ENCODE measurements at regions not wholly inside any gene's neighbourhood (a gene's known extent, or its start where the extent isn't known, plus 50 kb on each side); places are given as distances from the start of the nearest gene placed in this dataset.
"Not testable (repeated sequence)": the region's sequence is repeated elsewhere in the genome, so short reads cannot be mapped to it uniquely, and the experiment has no call there.

DNA sequence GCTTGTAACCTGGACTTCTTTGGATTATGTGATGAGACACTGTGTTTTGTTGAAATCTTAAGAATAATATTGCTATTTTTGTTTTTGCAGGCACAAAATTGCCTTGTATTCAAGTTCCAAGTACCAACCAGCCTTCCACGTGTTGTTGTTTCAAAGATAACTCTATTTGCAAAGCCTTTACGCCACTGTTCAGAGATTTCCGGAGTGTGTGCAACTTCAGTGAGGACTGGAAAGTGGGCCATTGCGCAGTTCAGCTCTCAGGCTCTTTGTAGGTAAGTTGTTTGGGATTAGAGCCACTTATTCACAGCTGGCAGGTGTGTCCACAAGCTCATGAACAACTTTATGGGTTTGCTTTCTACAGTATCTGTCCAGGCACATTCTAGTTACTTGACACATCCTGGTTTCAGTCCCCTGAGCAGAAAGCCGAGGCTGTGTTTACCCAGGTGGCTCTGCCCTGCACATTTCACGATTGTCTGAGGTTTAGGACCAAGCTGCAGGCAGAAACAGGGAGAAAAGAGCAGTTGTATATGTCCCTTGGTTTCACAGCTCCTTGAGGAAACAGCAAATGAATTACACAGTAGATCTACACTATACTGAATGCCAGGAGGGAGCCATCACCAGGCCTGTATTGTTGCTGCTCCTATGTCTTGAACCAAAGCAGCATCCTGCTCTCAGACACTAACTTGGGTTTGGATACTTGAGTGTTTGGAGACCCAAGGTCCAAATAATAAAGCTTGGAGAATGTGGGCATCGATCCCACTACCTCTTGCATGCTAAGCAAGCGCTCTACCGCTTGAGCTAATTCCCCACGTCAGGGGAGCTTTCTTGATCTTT, 136.1 kb upstream of the ZNF322 start:
- DNase-seq (ENCODE audit: low read depth in 2 of 3, low spot score in 2 of 3): not testable (repeated sequence)

DNA sequence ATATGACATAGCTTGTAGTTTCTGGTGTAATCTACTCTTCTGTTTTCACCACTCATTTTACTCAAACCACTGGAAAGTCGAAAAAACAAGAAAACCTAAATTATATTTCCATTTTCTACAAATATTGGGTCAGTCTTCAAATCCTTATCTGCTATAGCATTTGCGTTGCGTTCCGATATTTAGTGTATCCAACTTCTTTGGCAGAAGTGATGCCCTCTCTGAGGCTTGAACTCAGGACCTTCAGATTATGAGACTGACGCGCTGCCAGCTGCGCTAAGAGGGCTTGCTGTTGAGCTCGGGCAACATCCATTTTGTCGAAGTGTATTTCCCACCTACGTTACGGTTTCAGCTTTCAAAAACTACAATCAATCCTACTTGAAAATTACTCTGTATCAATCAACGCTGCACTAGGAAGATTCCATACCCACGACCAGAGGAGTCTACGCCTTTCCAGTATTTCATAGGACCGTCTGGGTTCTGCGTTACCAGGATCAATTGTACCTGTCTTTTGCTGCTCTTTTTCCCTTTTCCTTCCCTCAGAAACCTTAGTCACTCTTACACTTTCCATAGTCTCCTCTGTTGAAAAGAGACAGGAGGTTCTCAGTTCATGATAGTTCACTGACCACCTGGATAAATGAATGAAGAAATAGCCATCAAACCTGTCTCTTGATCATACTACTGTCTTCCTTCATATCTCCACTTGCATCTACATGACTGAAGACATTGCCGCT, 140.5 kb upstream of the ZNF322 start:
- DNase-seq (ENCODE audit: low read depth in 2 of 3, low spot score in 2 of 3): not testable (repeated sequence)

DNA sequence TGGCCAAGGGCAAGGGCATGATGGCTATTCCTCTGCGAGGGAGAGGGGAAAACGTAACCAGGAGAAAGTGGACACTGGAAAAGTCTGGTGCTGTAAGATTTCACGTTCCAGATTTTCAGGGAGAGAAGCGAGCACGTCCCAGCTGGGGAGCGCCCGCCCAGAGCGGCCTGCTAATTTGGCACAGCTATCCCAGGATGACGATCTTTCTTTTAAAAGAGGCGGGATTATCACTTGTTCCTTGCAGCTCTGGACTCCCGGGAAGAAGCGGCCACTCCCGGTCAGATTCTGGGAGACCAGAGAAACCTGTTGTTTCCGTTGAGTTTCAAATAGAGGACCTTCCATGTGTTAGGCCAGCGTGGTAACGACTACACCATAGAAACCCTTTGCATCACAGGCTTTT, 144.2 kb upstream of the ZNF322 start:
- DNase-seq (ENCODE audit: low read depth in 2 of 3, low spot score in 2 of 3): not testable (repeated sequence)

DNA sequence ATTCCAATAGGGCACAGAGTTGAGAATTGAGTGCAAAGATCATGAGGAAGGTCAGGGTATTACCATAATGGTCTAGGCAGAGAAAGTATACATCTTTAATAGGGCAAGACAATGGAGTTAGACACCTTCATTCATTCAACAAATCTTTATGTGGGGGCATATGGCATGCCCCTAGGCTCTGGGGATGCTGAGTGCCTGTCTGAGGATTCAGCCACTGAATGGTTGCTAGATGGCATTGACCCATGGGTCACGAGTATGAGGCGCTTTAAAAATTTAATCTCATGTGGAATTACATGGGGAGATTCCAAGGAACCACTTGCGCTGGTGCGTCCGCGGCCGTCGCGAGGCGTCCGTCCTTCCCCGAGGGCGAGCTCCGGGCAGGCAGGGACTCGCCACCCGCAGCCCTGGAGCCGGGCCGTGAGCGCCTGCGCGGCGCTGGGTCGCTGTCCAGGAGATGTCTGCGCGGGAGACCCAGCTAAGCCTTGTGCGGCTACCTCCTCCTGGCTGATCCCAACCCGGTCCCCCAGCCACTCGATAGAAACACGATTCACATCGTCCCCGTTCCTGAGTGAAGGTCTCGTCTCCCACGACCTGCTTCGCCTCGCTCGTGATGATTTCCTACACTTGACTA, 152.1 kb upstream of the ZNF322 start:
- not testable (repeated sequence) for DNase-seq (ENCODE audit: low read depth in 2 of 3, low spot score in 2 of 3)

DNA sequence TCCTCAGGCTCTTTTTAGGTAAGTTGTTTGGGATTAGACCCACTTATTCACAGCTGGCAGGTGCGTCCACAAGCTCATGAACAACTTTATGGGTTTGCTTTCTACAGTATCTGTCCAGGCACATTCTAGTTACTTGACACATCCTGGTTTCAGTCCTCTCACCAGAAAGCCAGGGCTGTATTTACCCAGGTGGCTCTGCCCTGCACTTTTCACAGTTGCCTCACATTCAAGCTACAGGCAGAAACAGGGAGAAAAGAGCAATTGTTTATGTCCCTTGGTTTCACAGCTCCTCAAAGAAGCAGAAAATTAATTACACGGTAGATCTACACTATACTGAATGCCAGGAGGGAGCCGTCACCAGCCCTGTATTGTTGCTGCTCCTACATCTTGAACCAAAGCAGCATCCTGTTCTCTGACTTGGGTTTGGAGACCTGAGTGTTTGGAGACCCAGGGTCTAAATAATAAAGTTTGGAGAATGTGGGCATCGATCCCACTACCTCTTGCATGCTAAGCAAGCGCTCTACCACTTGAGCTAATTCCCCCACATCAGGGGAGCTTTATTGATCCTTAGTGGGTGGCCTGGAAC, 159.2 kb upstream of the ZNF322 start:
- DNase-seq (ENCODE audit: low read depth in 2 of 3, low spot score in 2 of 3): not testable (repeated sequence)

DNA sequence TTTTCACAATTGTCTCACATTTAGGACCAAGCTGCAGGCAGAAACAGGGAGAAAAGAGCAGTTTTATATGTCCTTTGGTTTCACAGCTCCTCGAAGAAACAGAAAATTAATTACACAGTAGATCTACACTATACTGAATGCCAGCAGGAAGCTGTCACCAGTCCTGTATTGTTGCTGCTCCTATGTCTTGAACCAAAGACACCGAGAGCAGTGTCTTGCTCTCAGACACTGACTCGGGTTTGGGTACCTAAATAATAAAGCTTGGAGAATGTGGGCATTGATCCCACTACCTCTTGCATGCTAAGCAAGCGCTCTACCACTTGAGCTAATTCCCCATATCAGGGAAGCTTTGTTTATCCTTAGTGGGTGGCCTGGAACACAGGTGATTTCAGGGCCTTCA, 168.4 kb upstream of the ZNF322 start:
- DNase-seq (ENCODE audit: low read depth in 2 of 3, low spot score in 2 of 3): not testable (repeated sequence)

DNA sequence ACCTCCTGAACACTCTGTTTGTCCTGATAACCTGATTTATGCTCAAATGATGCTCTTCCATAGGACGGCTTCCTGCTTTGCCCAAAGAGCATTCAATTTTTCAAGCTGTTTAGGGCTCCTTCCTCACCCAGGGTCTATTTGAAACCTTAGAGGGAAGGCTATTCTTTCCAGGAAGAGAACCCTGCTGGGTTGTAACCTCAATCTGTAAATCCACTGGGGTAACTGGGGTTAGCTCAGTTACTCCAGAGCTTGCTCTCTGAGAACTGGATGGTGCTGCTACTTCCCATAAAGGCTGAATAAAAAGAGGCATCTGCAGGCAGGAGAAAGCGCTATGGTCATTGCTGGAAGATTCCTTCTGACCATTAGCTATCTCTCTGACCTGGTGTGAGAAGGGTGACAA, 169.9 kb upstream of the ZNF322 start:
- not testable (repeated sequence) for DNase-seq (ENCODE audit: low read depth in 2 of 3, low spot score in 2 of 3)

DNA sequence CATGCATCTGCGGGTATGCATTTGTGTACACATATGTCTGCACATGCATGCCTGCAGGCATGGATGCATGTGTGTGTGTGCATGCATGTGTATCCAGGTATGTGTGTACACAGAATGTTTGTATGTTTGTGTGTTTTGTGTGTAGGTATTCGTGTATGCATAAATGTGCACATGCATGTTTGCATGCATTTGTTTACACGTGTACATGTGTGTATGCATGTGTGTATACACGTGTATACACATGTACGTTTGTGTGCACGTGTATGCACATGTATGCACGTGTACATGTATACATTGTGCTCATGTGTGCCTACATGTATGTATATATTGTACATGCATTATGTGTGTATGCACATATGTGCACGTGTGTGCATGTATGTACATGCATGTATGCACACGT, 171.4 kb upstream of the ZNF322 start:
- not testable (repeated sequence) for DNase-seq (ENCODE audit: low read depth in 2 of 3, low spot score in 2 of 3)

DNA sequence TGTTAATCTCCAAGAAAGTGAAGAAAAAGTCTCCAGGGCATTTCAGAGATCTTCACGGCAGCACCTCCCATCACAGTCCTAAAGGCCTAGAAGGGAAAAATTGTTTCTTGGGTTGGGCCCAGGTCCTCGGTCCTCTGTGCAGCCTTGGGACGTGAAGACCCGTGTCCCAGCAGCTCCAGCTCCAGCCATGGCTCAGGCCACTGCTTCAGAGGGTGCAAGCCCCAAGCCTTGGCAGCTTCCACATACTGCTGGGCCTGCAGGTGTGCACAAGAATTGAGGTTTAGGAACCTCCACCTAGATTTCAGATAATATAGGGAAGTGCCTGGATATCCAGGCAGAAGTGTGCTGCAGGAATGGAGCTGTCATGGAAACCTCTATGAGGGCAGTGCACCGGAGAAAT, 176.2 kb upstream of the ZNF322 start:
- DNase-seq (ENCODE audit: low read depth in 2 of 3, low spot score in 2 of 3): not testable (repeated sequence)

DNA sequence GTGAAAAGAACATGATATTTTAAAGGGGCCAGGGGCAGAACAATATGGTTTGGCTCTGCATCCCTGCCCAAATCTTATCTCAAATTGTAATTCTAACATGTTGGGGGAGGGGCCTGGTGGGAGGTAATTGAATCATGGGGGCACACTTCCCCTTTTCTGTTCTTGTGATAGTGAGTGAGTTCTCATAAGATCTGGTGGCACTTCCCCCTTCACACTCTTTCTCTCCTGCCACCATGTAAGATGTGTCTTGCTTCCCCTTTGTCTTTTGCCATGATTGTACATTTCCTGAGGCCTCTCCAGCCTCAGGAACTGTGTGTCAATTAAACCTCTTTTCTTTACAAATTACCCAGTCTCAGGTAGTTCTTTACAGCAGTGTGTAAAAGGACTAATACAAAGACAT, 177.1 kb upstream of the ZNF322 start:
- not testable (repeated sequence) for DNase-seq (ENCODE audit: low read depth in 2 of 3, low spot score in 2 of 3)

DNA sequence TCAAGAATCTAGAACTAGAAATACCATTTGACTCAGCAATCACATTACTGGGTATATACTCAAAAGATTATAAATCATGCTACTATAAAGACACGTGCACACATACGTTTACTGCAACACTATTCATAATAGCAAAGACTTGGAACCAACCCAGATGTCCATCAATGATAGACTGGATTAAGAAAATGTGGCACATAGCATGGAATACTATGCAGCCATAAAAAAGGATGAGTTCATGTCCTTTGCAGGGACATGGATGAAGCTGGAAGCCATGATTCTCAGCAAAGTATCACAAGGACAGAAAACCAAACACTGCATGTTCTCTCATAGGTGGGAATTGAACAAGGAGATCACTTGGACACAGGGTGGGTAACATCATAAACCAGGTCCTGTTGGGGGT, 185.3 kb upstream of the ZNF322 start:
- DNase-seq (ENCODE audit: low read depth in 2 of 3, low spot score in 2 of 3): not testable (repeated sequence)

DNA sequence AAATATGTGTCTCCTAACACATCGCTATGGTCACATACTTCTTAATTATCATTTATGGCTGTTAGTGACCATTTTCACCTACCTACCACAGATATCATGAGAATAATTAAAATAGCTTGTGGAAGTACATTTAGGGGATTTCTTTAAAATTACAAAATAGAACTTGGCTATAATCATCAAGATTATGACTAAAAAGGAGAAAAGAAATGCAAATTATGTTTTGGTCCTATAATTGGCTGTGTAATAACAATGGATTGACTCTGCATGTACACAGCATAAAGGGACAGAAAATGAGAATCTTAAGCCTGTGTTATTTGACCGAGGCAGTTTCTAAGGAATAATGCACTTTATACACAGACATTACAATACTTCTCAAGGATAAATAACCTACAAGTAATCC, 197.7 kb upstream of the ZNF322 start:
- DNase-seq (ENCODE audit: low read depth in 2 of 3, low spot score in 2 of 3): not testable (repeated sequence)

DNA sequence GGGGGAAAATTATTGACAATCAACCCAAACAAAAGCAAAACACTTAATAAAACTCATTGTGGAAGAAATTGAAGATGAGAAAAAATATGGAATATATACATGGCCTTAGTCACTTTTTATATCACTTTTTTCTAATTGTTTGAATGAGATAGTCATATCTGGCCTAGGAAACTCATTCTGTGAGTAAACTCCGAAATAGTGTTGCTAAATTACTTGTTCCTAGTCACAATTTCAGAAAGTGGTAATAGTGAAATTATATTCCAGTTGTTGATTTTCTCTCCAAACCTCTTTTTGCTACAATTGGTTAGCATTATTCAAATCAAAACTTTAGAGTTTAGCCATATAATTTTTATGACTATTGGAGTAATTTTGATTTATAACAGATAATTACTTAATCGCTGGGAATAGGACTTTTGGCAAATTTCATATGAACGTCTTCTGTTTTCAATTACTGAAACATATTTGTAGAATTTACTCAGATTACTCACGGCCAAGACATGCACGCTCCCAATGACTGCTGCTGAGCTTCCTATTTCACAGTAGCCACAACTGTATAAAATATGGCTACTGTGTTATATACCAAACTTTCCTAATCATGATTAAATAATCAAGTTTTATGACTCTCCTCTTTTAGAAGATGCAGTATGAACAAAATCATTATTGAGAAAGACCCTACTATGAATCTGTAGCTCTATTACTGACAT, 199.7 kb upstream of the ZNF322 start:
- not testable (repeated sequence) for DNase-seq (ENCODE audit: low read depth in 2 of 3, low spot score in 2 of 3)

DNA sequence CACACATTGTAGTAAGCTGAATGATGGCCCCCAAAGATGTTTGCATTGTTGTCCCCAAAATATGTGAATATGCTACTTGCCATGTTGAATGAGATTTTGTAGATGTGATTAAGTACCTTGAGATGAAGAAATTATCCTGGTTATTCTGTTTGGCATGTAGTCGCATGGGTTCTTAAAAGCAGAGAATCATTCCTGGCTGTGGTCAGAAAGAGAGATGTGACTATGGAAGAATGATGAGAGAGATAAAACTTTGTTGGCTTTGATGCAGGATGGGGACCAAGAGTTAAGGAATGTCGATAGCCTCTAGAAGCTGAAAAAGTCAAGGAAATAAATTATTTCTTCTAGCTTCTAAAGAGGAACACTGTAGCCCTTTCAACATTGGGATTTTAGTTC, 200.2 kb upstream of the ZNF322 start:
- DNase-seq (ENCODE audit: low read depth in 2 of 3, low spot score in 2 of 3): not testable (repeated sequence)

DNA sequence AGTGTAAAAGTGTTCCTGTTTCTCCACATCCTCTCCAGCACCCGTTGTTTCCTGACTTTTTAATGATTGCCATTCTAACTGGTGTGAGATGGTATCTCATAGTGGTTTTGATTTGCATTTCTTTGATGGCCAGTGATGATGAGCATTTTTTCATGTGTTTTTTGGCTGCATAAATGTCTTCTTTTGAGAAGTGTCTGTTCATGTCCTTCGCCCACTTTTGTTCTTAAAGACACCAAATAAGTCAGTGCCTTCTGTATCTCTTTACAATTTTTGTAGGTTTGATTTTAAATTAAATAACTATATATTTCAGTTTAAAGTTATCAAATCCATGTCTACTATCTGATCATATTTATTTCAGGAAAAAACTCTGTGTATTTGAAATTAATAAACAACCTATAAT, 202.4 kb upstream of the ZNF322 start:
- DNase-seq (ENCODE audit: low read depth in 2 of 3, low spot score in 2 of 3): not testable (repeated sequence)

DNA sequence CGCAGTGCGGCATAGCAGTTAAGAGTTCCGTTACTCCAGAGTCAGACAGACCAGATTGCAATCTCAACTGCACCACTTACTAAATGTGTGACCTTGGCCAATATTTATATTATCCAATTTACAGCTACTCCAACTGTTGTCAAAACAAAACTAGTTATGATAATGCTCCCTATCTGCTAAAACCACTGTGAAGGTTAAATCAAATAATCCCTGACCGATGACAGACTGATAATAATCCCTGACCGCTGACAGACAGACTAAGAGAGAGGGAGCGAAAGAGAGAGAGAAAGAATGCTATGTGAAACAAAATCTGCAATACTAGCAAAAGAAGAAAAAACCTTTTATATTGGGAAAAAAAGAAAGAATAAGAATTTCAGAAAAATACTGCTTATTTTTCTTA, 204.1 kb upstream of the ZNF322 start:
- DNase-seq (ENCODE audit: low read depth in 2 of 3, low spot score in 2 of 3): not testable (repeated sequence)

DNA sequence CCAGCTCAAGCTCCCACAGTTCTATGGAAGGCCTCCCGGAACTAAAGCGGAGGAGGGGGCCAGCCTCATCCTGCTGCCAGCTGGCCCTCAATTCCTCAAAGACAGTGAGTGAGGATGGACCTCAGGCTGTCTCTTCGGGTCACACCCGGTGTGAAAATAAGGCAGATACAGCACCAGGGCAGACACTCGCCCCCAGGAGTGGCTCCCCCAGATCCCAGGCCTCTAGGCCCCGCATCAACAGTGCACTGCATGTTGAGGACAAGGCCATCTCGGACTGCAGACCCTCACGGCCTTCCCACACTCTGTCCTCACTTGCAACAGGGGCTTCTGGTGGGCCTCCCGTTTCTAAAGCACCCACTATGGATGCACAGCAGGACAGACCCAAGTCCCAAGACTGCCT, 239.2 kb upstream of the ZNF322 start:
- DNase-seq (ENCODE audit: low read depth in 2 of 3, low spot score in 2 of 3): not testable (repeated sequence)

DNA sequence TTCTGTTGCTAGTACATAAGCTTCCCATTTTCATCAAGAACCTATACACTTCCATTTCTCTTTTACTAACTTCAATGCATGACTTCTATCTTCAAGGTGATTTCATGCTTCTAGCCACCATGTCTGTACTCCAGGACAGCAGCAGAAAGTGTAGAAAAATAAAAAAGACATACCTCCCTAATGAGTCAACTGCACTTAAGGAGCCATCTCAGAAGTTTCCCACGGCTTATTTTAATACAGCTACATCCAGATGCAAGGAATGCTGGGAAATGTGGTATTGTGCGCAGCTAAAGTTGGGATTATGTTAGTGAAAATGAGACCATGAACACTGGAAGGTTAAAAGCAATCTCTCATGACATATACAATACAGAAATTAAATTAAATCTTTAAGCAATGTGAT, 264.7 kb upstream of the ZNF322 start:
- DNase-seq (ENCODE audit: low read depth in 2 of 3, low spot score in 2 of 3): not testable (repeated sequence)

DNA sequence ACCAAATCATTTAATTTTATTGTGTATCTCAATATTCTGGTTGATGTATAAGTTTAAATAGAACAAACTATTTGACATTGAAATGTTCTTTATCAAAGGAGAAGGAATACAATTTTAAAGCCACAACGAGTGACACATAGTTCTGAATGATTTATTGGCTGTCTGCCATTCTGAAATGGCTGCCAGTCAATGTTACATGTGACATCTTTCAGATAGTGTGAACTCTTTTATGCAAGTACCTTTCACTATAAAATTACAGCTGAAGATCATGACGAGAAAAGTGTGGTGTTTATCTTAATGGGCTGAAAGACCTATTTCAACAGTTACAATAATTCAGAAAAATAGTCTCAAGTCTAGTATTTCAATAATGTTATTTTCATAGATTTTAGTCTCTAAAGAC, 268.6 kb upstream of the ZNF322 start:
- not testable (repeated sequence) for DNase-seq (ENCODE audit: low read depth in 2 of 3, low spot score in 2 of 3)

DNA sequence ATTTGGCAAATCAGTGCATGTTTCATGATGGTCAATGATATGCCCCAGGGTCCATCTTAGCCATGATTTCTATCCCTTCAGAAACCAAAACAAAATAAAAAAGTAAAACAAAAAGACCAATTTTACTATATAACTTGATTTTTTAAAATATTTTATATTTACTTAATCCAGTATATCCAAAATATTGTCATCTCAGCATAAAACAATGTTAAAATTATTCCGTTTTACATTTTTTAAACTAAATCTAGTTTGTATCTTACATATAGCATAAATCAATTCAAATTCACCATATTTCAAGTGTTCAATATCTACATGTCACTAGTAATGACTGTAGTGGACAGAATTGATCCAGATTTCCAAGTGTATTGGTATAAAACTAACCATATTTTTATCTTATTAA, 277.7 kb upstream of the ZNF322 start:
- not testable (repeated sequence) for DNase-seq (ENCODE audit: low read depth in 2 of 3, low spot score in 2 of 3)
